GM21423 (cell line): ENCODE measurements at regions not wholly inside any gene's neighbourhood (a gene's known extent, or its start where the extent isn't known, plus 50 kb on each side); places are given as distances from the start of the nearest gene placed in this dataset.

Source experiments
- ATAC-seq: cut with Tn5 transposase; IDR thresholded peaks from one replicate; pipeline ENCODE4 v1.9.1; 2021; ENCODE audit warnings: mild to moderate bottlenecking, moderate library complexity; ENCODE audit not compliant: unreplicated experiment

- no peak for ATAC-seq
These were observed 197.8 kb upstream of the MYT1L start for GRCh38 chr2:2528846-2529245.

DNA sequence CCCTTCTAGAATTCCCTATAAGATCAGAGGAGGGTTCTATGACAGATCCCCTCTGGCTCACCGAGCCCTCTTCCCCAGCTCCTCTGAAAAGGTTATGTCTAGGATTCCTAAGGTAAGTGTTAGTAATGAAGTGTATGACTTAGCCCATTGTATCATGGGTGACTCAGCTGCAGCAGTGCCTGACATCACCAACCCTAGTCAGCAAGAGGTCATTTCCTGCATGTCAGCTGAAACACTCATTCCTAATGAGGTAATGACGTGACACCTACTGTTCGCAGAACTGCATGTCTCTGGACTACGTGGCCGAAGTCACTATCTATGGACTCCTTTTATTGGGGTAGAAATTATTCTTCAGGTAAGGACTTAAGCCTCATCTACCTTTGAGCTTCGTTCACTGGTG, 196.1 kb upstream of the MYT1L start:
- ATAC-seq = no peak

- ATAC-seq = no peak
These were observed 193.4 kb upstream of the MYT1L start for GRCh38 chr2:2524348-2524941.

DNA sequence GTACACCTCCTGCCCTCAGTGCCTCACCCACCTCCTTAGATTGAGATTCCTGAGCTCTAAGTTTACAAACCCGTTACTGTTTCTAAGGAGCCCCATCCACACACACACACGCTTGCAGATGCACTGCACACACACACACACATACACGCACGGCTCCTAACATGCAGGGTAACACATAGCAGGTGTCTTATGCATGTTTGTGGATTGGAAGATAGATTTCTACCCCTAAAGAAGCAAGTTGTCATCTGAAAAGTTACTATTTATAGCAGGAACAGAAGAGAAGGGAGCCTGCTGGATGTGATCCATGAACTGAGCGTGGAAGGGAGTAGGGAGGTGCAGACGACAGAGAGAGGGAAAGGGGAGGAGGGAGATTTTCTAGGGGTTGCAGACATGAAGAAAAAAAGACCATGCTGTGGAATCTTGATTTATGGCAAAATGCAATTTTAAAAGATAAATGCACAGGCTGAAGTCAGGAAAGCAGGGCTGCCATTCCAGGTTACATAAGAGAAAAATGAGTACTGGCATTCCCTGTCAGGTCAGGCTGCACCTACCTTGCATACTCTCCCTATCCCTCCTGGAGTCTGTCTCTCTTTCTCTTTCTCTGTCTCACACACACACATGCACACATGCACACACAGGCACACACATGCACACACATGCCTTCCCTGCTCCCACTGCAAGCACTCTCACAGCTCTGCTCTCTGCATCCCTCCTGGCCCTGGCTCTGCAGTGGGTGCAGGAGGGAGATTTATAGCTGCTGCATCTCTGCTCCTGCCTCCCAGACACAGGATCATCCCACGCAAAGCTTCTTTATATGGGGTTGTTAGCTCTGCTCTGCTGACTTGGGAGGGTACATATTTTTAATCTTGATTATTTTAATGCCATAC, 192.6 kb upstream of the MYT1L start:
- no peak for ATAC-seq

DNA sequence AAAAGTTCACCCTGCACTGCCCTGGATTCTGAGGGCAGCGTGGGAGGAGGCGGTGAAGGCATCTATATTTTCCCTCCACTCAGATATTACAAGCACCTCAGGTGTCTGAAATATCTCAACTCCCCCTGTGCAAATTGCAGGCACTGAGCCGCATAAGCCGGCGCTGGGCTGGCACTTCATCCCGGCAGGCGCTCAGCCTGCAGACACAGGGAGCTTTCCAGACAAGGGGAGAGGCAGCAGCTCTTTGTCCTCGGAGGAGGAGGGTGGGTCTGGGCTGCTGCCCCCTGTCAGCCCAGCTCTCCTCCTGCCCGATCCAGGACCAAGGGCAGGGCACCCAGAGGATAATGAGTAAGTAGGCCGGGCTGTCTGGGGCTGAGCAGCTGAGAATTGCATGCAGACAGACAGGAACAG, 189.3 kb upstream of the MYT1L start:
- no peak for ATAC-seq

GRCh38 chr2:2519381-2519780, 188.3 kb upstream of the MYT1L start:
- ATAC-seq = no peak

DNA sequence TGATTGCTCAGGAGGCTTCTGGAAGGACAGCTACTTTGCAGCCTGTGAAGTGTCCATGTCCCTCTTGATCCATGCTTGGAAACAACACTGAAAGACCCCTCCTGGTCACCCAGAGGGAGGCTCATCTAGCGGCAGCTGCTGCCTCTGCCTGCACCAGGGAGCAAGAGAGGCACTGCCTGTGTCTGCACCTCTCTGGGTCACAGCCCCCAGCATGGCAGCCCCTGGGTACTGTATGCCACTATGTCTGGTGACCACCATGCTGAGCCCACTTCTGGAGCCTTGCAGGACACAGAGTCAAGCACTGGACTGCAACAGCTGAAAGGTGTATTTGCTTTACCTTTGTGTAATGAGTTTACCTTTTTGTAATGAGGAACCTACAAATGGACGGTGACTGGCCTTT, 186.3 kb upstream of the MYT1L start:
- ATAC-seq = no peak

GRCh38 chr2:2516386-2516785, 185.3 kb upstream of the MYT1L start:
- no peak for ATAC-seq

GRCh38 chr2:2512931-2513330, 181.9 kb upstream of the MYT1L start:
- ATAC-seq = no peak

DNA sequence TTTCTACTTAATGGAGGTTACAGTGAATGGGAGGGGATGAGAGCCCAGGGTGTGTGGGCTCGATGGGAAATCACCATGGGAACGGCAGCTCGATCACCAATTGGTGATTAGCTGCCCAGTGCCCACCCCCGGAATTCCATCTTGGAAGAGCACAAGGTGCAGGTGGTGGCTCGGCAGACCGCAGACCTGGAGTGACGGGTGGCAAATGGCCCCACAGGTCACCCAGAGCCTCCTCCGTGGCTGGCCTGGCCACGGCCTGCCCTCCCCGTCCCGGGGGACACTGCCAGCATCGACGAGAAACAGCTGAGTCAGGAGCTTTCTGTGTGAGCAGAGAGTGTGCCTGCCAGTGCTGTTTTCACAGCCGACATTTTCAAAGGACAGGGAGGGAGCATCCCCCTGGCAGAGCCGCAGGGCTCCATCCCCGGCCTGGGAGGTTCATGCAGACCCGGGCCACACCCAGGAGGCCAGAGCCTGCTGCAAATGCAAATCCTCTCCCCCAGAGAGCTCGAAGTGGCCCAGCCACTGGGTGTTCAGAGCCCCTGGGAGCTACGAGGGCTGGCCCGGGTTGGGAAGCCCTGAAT, 176.4 kb upstream of the MYT1L start:
- no peak for ATAC-seq

- ATAC-seq = no peak
These were observed 175.5 kb upstream of the MYT1L start for GRCh38 chr2:2506536-2506935.

- no peak for ATAC-seq
These were observed 174.5 kb upstream of the MYT1L start for GRCh38 chr2:2505604-2506003.

DNA sequence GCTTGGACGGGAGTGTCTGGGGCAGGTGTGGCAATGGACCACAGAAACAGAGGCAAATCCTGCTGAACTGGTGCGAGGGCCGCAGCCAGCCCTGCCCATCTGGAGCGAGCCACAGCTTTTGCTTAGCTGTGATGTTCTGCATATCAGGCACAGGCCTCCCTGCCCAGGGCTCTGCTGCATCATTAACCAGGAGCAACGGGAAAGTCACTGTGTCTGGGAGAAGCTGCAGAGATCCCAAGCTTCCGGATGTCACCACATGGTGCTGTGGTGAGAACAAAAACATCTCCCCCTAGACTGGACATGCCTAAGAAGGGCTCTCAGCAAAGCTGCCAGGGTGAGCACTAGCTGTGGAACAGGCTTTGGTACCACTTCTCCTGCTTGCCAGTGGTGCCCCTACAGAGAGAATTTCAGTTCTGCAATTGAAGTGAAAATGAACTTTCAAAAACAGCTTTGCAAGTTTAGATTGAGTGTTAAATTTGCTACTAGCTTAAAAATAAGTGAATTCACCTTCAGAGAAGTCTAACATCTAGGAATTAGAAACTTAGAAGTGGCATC, 172.9 kb upstream of the MYT1L start:
- no peak for ATAC-seq

DNA sequence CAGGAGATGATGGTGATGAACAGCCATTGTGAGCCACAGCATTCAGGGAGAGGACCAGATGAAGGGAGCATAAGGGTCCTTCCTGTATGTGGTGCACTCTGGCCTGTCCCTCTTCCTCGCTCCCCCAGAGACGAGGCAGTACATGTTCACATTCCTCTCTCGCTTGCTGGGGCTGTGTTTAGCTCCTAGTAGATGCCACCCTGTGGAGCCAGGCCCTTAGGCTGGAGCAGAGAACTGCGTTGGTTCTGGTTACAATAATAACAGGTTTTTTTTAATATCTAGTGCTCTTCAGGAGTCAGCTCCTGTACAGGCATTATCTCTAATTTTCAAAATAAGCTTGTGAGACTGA, 171.1 kb upstream of the MYT1L start:
- ATAC-seq = no peak

- no peak for ATAC-seq
These were observed 170.6 kb upstream of the MYT1L start for GRCh38 chr2:2501454-2502200.

DNA sequence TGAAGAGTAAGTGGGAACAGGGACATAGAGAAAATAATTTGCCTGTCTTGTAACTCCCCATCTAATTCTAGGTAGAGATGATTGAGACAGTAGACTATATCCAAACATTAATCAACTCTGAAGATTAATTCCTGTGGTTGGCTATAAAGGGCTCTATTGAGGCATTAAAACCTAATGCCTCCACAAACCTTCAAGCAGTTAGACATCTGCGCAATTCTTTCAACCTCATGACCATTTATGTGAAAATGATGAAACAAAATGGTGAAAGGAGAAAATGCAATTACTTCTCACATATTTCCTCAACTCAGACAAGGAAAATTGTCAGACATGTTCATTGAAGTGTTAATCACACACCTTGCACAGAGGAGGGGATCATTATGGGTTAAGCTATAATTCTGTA, 164.5 kb upstream of the MYT1L start:
- no peak for ATAC-seq

DNA sequence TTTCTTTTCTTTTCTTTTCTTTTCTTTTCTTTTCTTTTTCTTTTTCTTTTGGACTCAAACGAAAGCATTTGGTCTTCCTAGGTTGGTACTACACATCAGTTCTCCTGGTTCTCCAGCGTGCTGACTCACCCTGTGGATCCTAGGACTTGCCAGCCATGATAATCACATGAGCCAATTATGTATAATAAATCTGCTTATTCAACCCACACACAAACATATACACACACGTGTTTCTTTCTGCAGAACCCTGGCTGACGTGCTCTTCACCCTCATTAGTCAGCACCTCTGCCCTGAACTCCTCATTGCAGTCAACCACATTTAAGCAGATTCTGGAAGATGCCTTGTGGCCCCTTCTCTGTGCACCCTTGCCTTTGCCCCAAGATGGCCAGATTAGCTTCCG, 162.4 kb upstream of the MYT1L start:
- ATAC-seq = no peak

- no peak for ATAC-seq
These were observed 161.7 kb upstream of the MYT1L start for GRCh38 chr2:2492800-2493199.

GRCh38 chr2:2491964-2492363, 160.9 kb upstream of the MYT1L start:
- no peak for ATAC-seq

GRCh38 chr2:2484301-2484700, 153.2 kb upstream of the MYT1L start:
- no peak for ATAC-seq

DNA sequence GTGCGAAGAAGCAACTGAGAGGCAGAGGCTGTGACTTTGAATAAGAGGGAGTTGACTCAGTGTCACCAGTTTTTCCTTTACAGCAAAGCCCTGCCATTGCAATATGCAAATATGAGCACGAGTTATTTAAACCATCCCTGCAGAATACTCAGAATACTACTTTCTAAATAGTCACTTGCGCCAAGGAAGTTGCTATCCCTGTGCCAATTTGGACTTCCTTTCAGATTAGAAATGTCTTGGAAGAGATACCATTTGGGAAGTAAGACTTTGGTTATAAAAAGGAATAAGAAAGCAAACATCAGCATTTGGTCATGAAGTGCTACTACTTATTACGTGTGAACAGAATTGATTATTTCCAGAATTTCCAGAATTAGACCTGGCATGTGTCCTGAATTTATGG, 151.8 kb upstream of the MYT1L start:
- no peak for ATAC-seq
